ENCODE measurements at regions not wholly inside any gene's neighbourhood (a gene's known extent, or its start where the extent isn't known, plus 50 kb on each side); places are given as distances from the start of the nearest gene placed in this dataset.

DNA sequence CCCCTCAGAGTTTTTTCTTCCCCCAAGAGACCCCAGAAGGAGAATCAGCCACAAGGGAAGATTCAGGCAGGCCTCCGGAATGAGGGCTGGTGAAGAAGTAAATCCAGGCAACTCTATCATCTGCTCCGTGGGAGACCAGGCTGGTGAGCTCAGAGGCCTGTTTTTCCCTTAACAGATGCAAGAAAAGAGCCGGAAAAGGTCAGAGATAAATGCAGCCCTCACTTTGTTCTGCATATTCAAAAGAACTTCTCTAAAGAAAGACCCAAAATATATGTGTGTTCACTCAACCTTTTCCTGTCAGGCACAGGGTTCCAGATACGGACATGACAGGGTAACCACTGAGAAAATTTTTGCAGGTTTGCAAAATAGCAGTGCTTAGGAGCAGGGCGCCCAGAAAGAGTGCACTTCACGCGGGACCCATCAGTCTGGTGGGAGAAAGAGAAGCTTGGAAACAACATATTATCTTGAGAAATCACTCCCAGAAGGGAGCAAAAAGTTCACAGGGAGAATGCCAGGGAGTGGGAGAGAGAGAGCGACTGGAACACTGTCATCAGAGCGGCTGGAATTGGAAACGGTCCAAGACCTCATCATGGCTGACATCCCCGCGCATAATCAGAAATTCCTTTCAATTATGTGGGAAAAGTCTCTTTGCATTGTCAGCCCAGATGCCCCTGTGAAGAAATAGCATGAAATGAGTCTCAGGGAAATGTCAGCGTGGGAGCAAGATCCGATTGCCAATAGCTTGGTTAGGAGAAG is 244.8 kb upstream of the SLC14A2 start:
- no peak overlapping the region for H2AK5ac ChIP-seq (ENCODE audit: low read depth, low read length)
- H4K20me1 ChIP-seq (ENCODE audit: insufficient read depth, low read length) = no peaks in the 10 kb centered on the region
- no peak overlapping the region for H3K4me3 ChIP-seq (ENCODE audit: insufficient read depth, low read depth, low read length)
- ChIA-PET POLR2A (ENCODE audit: unreplicated experiment) (no interaction called here), CTCF (interaction anchor here (0.9 kb wide), 1 partner anchor 16 kb away, joined by 3 read pairs; no protein-coding TSS in a partner anchor)
- no peak overlapping the region for H3K4me2 ChIP-seq (ENCODE audit: low read depth, low read length)
- ATAC-seq (ENCODE audit: low read depth) (no peak), DNase-seq (no peak)
- peaks cover 5% of the 10 kb centered on the region; the same call in 1 of the 2 replicates for H3K4me1 ChIP-seq (ENCODE audit: control insufficient read depth, insufficient read depth, low read length)
- WGBS, 2 experiments (ENCODE audit: extremely low coverage in 2 of 2, insufficient read length in 1 of 2) = 40% methylated on average over 2 of the region's 14 CpGs; no CpG with 5 or more reads in 1 of the 2 experiments
- no peaks in the 10 kb centered on the region for H3K9me3 ChIP-seq (ENCODE audit: control insufficient read depth, insufficient read depth, low read length)
- no peak overlapping the region for H2BK5ac ChIP-seq (ENCODE audit: low read depth, low read length, poor library complexity, severe bottlenecking)
- H3K18ac ChIP-seq (ENCODE audit: low read depth, low read length) = no peak overlapping the region
- no peak overlapping the region for H2BK15ac ChIP-seq (ENCODE audit: low read depth, low read length)
- peaks cover 2% of the 10 kb centered on the region; the same call in 1 of the 2 replicates for H3K27me3 ChIP-seq (ENCODE audit: control insufficient read depth, insufficient read depth, low read length)
- H2BK120ac ChIP-seq (ENCODE audit: low read depth, low read length) = no peak overlapping the region
- no peak overlapping the region for H3K14ac ChIP-seq (replicated peaks; ENCODE audit: low read depth, low read length)
- dilution Hi-C loops (cut with HindIII; ENCODE audit: low sequenced_read_pairs, unreplicated experiment) (no loop called here), in situ Hi-C loops (cut with MboI; ENCODE audit: low sequenced_read_pairs) (no loop called here), intact Hi-C loops (cut with micrococcal nuclease) (no loop called here)
- H4K8ac ChIP-seq (ENCODE audit: low read depth in 2 of 2, low read length in 2 of 2) = no peak overlapping the region
- no peaks in the 10 kb centered on the region for H3K36me3 ChIP-seq (ENCODE audit: control insufficient read depth, insufficient read depth, low read length)
- no peak for TF ChIP-seq RFX5 (IDR thresholded peaks at IDR 0.05; ENCODE audit: low read depth, low read length)
- no peak for TF ChIP-seq CEBPB (IDR thresholded peaks at IDR 0.05; ENCODE audit: low read depth, low read length)
- TF ChIP-seq RAD21 (IDR thresholded peaks at IDR 0.05; ENCODE audit: low read length) = no peak
- TF ChIP-seq, protein P1, sequence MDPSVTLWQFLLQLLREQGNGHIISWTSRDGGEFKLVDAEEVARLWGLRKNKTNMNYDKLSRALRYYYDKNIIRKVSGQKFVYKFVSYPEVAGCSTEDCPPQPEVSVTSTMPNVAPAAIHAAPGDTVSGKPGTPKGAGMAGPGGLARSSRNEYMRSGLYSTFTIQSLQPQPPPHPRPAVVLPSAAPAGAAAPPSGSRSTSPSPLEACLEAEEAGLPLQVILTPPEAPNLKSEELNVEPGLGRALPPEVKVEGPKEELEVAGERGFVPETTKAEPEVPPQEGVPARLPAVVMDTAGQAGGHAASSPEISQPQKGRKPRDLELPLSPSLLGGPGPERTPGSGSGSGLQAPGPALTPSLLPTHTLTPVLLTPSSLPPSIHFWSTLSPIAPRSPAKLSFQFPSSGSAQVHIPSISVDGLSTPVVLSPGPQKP (IDR thresholded peaks at IDR 0.05; ENCODE audit: borderline replicate concordance, low read depth, low read length) = no peak
- TF ChIP-seq BHLHE40 (IDR thresholded peaks at IDR 0.05; ENCODE audit: low read depth, low read length) = no peak
- TF ChIP-seq, protein P2, sequence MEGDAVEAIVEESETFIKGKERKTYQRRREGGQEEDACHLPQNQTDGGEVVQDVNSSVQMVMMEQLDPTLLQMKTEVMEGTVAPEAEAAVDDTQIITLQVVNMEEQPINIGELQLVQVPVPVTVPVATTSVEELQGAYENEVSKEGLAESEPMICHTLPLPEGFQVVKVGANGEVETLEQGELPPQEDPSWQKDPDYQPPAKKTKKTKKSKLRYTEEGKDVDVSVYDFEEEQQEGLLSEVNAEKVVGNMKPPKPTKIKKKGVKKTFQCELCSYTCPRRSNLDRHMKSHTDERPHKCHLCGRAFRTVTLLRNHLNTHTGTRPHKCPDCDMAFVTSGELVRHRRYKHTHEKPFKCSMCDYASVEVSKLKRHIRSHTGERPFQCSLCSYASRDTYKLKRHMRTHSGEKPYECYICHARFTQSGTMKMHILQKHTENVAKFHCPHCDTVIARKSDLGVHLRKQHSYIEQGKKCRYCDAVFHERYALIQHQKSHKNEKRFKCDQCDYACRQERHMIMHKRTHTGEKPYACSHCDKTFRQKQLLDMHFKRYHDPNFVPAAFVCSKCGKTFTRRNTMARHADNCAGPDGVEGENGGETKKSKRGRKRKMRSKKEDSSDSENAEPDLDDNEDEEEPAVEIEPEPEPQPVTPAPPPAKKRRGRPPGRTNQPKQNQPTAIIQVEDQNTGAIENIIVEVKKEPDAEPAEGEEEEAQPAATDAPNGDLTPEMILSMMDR (conservative IDR thresholded peaks at IDR 0.05; ENCODE audit: low read depth, low read length) = no peak
- no peak for TF ChIP-seq MAZ (IDR thresholded peaks at IDR 0.05; ENCODE audit: borderline replicate concordance, low read depth, low read length)
- TF ChIP-seq MXI1 (IDR thresholded peaks at IDR 0.05; ENCODE audit: borderline replicate concordance, low read depth, low read length) = no peak
- TF ChIP-seq SMC3 (IDR thresholded peaks at IDR 0.05; ENCODE audit: low read depth, low read length) = no peak
- no peak for TF ChIP-seq POLR2A (IDR thresholded peaks at IDR 0.05; ENCODE audit: low read depth, low read length)
- no peak for TF ChIP-seq NFE2L2 (IDR thresholded peaks at IDR 0.05; ENCODE audit: low read depth, low read length)
- TF ChIP-seq MAFK (IDR thresholded peaks at IDR 0.05; ENCODE audit: low read depth, low read length) = no peak
- no peak for TF ChIP-seq FOS (IDR thresholded peaks at IDR 0.05; ENCODE audit: low read depth, low read length)
- TF ChIP-seq CHD1 (IDR thresholded peaks at IDR 0.05; ENCODE audit: low read depth, low read length) = no peak
- TF ChIP-seq RCOR1 (IDR thresholded peaks at IDR 0.05; ENCODE audit: insufficient replicate concordance, low read length) = no peak
- TF ChIP-seq, protein P3, sequence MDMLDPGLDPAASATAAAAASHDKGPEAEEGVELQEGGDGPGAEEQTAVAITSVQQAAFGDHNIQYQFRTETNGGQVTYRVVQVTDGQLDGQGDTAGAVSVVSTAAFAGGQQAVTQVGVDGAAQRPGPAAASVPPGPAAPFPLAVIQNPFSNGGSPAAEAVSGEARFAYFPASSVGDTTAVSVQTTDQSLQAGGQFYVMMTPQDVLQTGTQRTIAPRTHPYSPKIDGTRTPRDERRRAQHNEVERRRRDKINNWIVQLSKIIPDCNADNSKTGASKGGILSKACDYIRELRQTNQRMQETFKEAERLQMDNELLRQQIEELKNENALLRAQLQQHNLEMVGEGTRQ (IDR thresholded peaks at IDR 0.05; ENCODE audit: low read depth, low read length) = no peak
- H2AK9ac ChIP-seq (replicated peaks; ENCODE audit: low read depth, low read length, poor library complexity) = no peak overlapping the region
- no peak overlapping the region for H4K5ac ChIP-seq (ENCODE audit: low read depth, low read length)
- H3K23ac ChIP-seq (ENCODE audit: low read depth, low read length) = no peak overlapping the region
- no TSS peak for BruUV-seq (replicated peaks)
- no peak overlapping the region for H3K9ac ChIP-seq (ENCODE audit: low read depth, low read length)
- no peak overlapping the region for H3K56ac ChIP-seq (ENCODE audit: extremely low read depth, insufficient read depth, low read length)
- H3K9me1 ChIP-seq (ENCODE audit: insufficient read depth, low read length) = no peaks in the 10 kb centered on the region
- no peak overlapping the region for H3K4ac ChIP-seq (ENCODE audit: low read depth, low read length)
- no peak overlapping the region for H2AFZ ChIP-seq (replicated peaks; ENCODE audit: low read length, poor library complexity)
- H3K27ac ChIP-seq (ENCODE audit: insufficient read depth, low read length) = no peak overlapping the region
- no peaks in the 10 kb centered on the region for H3K79me1 ChIP-seq (ENCODE audit: low read depth in 1 of 2, low read length in 2 of 2)
- H2BK20ac ChIP-seq (ENCODE audit: low read depth, low read length) = no peak overlapping the region
- H4K91ac ChIP-seq (ENCODE audit: insufficient read depth, low read depth, low read length) = no peak overlapping the region

Data from IMR-90 (cell line).